HepG2 (cell line): ENCODE measurements at regions not wholly inside any gene's neighbourhood (a gene's known extent, or its start where the extent isn't known, plus 50 kb on each side); places are given as distances from the start of the nearest gene placed in this dataset.

ENCODE experiments used
- ATAC-seq: fragments of 200-7000 bp; cut with Tn5 transposase; 3 replicates; pipeline ENCODE4 v1.9.1; 2020; ENCODE audit warnings: mild to moderate bottlenecking, moderate library complexity
- BruUV-seq: library from RNA; stranded (reverse); fragments of 400-500 nt; replicated peaks from 2 replicates; lab custom pipeline; 2021; lab: Mats Ljungman, UMichigan
- CTCF ChIA-PET: fragments of 300-600 bp; formaldehyde crosslinking; extraction: SDS; loops from one replicate; lab custom pipeline; 2021; ENCODE audit warnings: low total read pairs, inconsistent platforms, low intra/inter-chr PET ratio; lab: Yijun Ruan, JAX
- POLR2A ChIA-PET: fragments of 350-600 bp; sonication (Branson Sonifier 250); formaldehyde crosslinking; loops from one replicate; lab custom pipeline; 2020; ENCODE audit warnings: antibody characterized with exemption, inconsistent platforms; lab: Yijun Ruan, JAX
- DNase-seq: peaks from one replicate; pipeline ENCODE4 v3.0.0-alpha.2; 2015; ENCODE audit warnings: low spot score
- FAIRE-seq: peaks from 3 replicates; lab custom pipeline; 2011; peaks lifted over from hg19 to GRCh38; lab: Jason Lieb, UNC
- H2AFZ ChIP-seq: one replicate; pipeline ENCODE4 v1.6.1; 2011; ENCODE audit warnings: low read length, inconsistent platforms
- H3K27ac ChIP-seq: fragments of 300-600 bp; 3 replicates; pipeline ENCODE4 v1.8.0; 2011; ENCODE audit warnings: mixed run types, mild to moderate bottlenecking, mixed read lengths, low read length, inconsistent platforms; ENCODE audit not compliant: insufficient read depth; ENCODE audit errors: extremely low read length
- H3K27me3 ChIP-seq, 2 experiments: fragments of 200-600 bp in 1 of 2; 2 replicates in 1 of 2; 3 replicates in 1 of 2; pipeline versions ENCODE4 v1.6.0 to v1.8.0; 2011; ENCODE audit warnings: low read length in 2 of 2, mild to moderate bottlenecking in 2 of 2, moderate library complexity in 2 of 2, inconsistent platforms in 1 of 2; ENCODE audit not compliant: insufficient read depth in 2 of 2, control insufficient read depth in 1 of 2
- H3K36me3 ChIP-seq, 2 experiments: fragments of 200-600 bp in 1 of 2; replicated peaks in 1 of 2; 2 replicates in 1 of 2; 3 replicates in 1 of 2; pipeline versions ENCODE4 v1.5.1 to v1.8.0; 2011; ENCODE audit warnings: low read length in 2 of 2, inconsistent platforms in 1 of 2; ENCODE audit not compliant: insufficient read depth in 2 of 2, control insufficient read depth in 1 of 2
- H3K4me1 ChIP-seq: 2 replicates; pipeline ENCODE4 v1.5.1; 2012; ENCODE audit warnings: low read length, inconsistent platforms; ENCODE audit not compliant: insufficient read depth
- H3K4me2 ChIP-seq: 2 replicates; pipeline ENCODE4 v1.6.0; 2011; ENCODE audit warnings: low read depth, low read length, inconsistent platforms
- H3K4me3 ChIP-seq, 3 experiments: fragments of 200-600 bp in 1 of 3; sonication (generic), shearing (Covaris generic) in 1 of 3; replicated peaks in 1 of 3; 2 replicates each; pipeline ENCODE4 v1.5.1; 2011 to 2016; ENCODE audit warnings: low read length in 3 of 3, inconsistent platforms in 2 of 3, low read depth in 2 of 3, mild to moderate bottlenecking in 2 of 3, control low read depth in 1 of 3, mixed read lengths in 1 of 3; ENCODE audit not compliant: insufficient read depth in 1 of 3
- H3K79me2 ChIP-seq: one replicate; pipeline ENCODE4 v1.6.1; 2011; ENCODE audit warnings: low read length, inconsistent platforms; ENCODE audit not compliant: insufficient read depth
- H3K9ac ChIP-seq: 2 replicates; pipeline ENCODE4 v1.6.0; 2011; ENCODE audit warnings: mild to moderate bottlenecking, low read depth, low read length, inconsistent platforms; ENCODE audit not compliant: insufficient read depth
- H3K9me3 ChIP-seq: 2 replicates; pipeline ENCODE4 v1.5.1; 2012; ENCODE audit warnings: mild to moderate bottlenecking, low read length
- H4K20me1 ChIP-seq: 2 replicates; pipeline ENCODE4 v1.6.0; 2011; ENCODE audit warnings: inconsistent platforms, mild to moderate bottlenecking, low read length, moderate library complexity; ENCODE audit not compliant: insufficient read depth
- DNMT3B ChIP-seq: conservative IDR thresholded peaks from 2 replicates; pipeline ENCODE4 v1.6.1; 2016; ENCODE audit warnings: missing biosample characterization, control low read depth
- KDM4B ChIP-seq: sonication (generic); formaldehyde crosslinking; IDR thresholded peaks from 2 replicates; pipeline ENCODE4 v1.4.0; 2020; ENCODE audit warnings: missing genetic modification reagents
- MED1 ChIP-seq: sonication (generic); formaldehyde crosslinking; IDR thresholded peaks from 2 replicates; pipeline ENCODE4 v1.4.0; 2020; ENCODE audit warnings: missing genetic modification reagents
- SIN3A ChIP-seq: IDR thresholded peaks from 2 replicates; pipeline ENCODE4 v1.6.1; 2011; ENCODE audit warnings: low read depth, mild to moderate bottlenecking, control low read depth, low read length, borderline replicate concordance
- ZFP36L1 ChIP-seq: sonication (generic); formaldehyde crosslinking; IDR thresholded peaks from 2 replicates; pipeline ENCODE4 v1.8.0; 2022; ENCODE audit warnings: mild to moderate bottlenecking, missing genetic modification reagents, moderate library complexity
- ZFP82 ChIP-seq: sonication (generic); formaldehyde crosslinking; IDR thresholded peaks from 2 replicates; pipeline ENCODE4 v1.5.1; 2020; ENCODE audit warnings: mild to moderate bottlenecking, missing genetic modification reagents, borderline replicate concordance
- ZNF251 ChIP-seq: sonication (generic); formaldehyde crosslinking; IDR thresholded peaks from 2 replicates; pipeline ENCODE4 v1.9.0; 2021; ENCODE audit warnings: mild to moderate bottlenecking, missing genetic modification reagents
- ZNF343 ChIP-seq: sonication (generic); formaldehyde crosslinking; IDR thresholded peaks from 2 replicates; pipeline ENCODE4 v1.4.0; 2020; ENCODE audit warnings: mild to moderate bottlenecking, missing genetic modification reagents
- ZNF652 ChIP-seq: IDR thresholded peaks from 2 replicates; pipeline ENCODE4 v1.6.1; 2016; ENCODE audit warnings: low read depth, borderline replicate concordance
- ZNF7 ChIP-seq: IDR thresholded peaks from 2 replicates; pipeline ENCODE4 v1.6.1; 2016; ENCODE audit warnings: missing biosample characterization, missing genetic modification reagents
- WGBS: methylation state at CpG from one replicate; pipeline ENCODE4 v1.1.6; 2017; ENCODE audit warnings: low lambda C conversion rate; 5-methylcytosine and 5-hydroxymethylcytosine counted together
- in situ Hi-C: cut with HindIII; loops from 2 replicates; pipeline ENCODE4 v1.10.0; 2017; ENCODE audit warnings: low pct_unique_long_range_greater_than_20kb; ENCODE audit not compliant: extremely low pct_ligation_motif_present
- intact Hi-C: fragments of 100-400 bp; cut with micrococcal nuclease; formaldehyde crosslinking; loops from one replicate; pipeline ENCODE4 v1.10.0; 2022; ENCODE audit not compliant: unreplicated experiment
- TF ChIP-seq, protein P1 (sequence below): sonication (generic); formaldehyde crosslinking; IDR thresholded peaks from 2 replicates; pipeline ENCODE4 v1.4.0; 2020; ENCODE audit warnings: mild to moderate bottlenecking, missing genetic modification reagents
- TF ChIP-seq, protein P2 (sequence below): sonication (generic); formaldehyde crosslinking; conservative IDR thresholded peaks from 2 replicates; pipeline ENCODE4 v1.8.0; 2022; ENCODE audit warnings: missing genetic modification reagents
- TF ChIP-seq, protein P3 (sequence below): sonication (generic); formaldehyde crosslinking; IDR thresholded peaks from one replicate; pipeline ENCODE4 v1.5.1; 2020; ENCODE audit warnings: mild to moderate bottlenecking, missing genetic modification reagents; ENCODE audit errors: not compliant biosample characterization

DNA sequence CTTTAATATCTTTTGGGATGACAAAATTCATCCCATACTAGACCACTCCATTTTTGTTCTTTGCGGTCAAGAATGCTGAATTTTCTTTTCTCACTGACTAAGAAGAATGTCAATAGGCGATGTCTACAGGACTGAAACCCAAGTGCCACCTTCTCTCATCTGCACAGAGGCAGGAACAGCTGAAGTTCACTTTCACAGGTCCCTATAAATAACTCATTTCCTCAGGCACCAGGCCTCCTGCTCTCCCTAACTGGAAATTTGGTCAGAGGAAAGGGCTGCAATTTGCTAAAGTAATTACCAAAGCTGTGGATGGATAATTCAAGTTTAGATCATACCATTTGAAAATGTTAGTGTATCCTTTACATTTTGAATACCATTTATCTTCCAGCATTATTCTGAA, 142.9 kb downstream of the DIRAS2 start (continued):
- TF ChIP-seq DNMT3B (CRISPR knock-in tag), result no peak
- TF ChIP-seq KDM4B (CRISPR knock-in tag), result no peak

DNA sequence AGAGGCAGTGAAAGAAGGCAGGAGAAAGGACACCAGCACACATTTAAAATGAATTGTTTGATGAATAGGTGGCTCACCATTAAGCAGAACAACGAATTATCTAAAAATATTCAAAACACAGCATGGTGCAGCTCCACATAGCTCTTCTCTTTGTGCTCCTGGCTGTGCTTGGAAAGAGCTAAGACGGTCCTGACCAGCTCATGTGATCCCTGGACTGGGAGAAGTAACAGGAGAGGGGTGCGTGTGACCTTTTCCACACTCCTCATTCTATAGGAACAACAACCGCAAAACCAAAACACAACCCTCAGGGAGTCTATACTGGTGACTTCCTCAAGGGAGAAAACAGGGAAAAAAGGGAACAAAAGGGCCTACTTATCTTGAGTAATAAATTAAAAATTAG, 140.5 kb downstream of the DIRAS2 start:
- H2AFZ ChIP-seq, result no peak overlapping the region
- no peaks in the 10 kb centered on the region; a peak in 1 of 5 replicates for H3K27me3 ChIP-seq
- in situ Hi-C loops (no loop called here), intact Hi-C loops (no loop called here)
- H3K4me3 ChIP-seq, result no peak overlapping the region
- no peaks in the 10 kb centered on the region for H3K9me3 ChIP-seq
- no peaks in the 10 kb centered on the region for H3K4me1 ChIP-seq
- 13% methylated on average over 4 of the region's 4 CpGs for WGBS
- no peaks in the 10 kb centered on the region for H4K20me1 ChIP-seq
- CTCF ChIA-PET, result no interaction called here
- no peak overlapping the region for H3K9ac ChIP-seq
- H3K4me2 ChIP-seq, result no peak overlapping the region
- POLR2A ChIA-PET, result no interaction called here
- no peak overlapping the region for H3K27ac ChIP-seq
- DNase-seq (no peak), FAIRE-seq (no peak), ATAC-seq (no peak)
- no TSS peak for BruUV-seq
- no peaks in the 10 kb centered on the region for H3K79me2 ChIP-seq
- no peaks in the 10 kb centered on the region for H3K36me3 ChIP-seq
- TF ChIP-seq ZFP82 (CRISPR knock-in tag) (no peak), ZNF251 (CRISPR knock-in tag) (no peak), ZFP36L1 (no peak), ZNF343 (CRISPR knock-in tag) (no peak), MED1 (CRISPR knock-in tag) (no peak), SIN3A (no peak), ZNF7 (CRISPR knock-in tag) (no peak), ZNF652 (CRISPR knock-in tag) (no peak)
- TF ChIP-seq, protein P1, sequence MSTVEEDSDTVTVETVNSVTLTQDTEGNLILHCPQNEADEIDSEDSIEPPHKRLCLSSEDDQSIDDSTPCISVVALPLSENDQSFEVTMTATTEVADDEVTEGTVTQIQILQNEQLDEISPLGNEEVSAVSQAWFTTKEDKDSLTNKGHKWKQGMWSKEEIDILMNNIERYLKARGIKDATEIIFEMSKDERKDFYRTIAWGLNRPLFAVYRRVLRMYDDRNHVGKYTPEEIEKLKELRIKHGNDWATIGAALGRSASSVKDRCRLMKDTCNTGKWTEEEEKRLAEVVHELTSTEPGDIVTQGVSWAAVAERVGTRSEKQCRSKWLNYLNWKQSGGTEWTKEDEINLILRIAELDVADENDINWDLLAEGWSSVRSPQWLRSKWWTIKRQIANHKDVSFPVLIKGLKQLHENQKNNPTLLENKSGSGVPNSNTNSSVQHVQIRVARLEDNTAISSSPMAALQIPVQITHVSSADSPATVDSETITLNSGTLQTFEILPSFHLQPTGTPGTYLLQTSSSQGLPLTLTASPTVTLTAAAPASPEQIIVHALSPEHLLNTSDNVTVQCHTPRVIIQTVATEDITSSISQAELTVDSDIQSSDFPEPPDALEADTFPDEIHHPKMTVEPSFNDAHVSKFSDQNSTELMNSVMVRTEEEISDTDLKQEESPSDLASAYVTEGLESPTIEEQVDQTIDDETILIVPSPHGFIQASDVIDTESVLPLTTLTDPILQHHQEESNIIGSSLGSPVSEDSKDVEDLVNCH (CRISPR knock-in tag), result no peak
- TF ChIP-seq, protein P2, sequence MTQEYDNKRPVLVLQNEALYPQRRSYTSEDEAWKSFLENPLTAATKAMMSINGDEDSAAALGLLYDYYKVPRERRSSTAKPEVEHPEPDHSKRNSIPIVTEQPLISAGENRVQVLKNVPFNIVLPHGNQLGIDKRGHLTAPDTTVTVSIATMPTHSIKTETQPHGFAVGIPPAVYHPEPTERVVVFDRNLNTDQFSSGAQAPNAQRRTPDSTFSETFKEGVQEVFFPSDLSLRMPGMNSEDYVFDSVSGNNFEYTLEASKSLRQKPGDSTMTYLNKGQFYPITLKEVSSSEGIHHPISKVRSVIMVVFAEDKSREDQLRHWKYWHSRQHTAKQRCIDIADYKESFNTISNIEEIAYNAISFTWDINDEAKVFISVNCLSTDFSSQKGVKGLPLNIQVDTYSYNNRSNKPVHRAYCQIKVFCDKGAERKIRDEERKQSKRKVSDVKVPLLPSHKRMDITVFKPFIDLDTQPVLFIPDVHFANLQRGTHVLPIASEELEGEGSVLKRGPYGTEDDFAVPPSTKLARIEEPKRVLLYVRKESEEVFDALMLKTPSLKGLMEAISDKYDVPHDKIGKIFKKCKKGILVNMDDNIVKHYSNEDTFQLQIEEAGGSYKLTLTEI (CRISPR knock-in tag), result no peak
- TF ChIP-seq, protein P3, sequence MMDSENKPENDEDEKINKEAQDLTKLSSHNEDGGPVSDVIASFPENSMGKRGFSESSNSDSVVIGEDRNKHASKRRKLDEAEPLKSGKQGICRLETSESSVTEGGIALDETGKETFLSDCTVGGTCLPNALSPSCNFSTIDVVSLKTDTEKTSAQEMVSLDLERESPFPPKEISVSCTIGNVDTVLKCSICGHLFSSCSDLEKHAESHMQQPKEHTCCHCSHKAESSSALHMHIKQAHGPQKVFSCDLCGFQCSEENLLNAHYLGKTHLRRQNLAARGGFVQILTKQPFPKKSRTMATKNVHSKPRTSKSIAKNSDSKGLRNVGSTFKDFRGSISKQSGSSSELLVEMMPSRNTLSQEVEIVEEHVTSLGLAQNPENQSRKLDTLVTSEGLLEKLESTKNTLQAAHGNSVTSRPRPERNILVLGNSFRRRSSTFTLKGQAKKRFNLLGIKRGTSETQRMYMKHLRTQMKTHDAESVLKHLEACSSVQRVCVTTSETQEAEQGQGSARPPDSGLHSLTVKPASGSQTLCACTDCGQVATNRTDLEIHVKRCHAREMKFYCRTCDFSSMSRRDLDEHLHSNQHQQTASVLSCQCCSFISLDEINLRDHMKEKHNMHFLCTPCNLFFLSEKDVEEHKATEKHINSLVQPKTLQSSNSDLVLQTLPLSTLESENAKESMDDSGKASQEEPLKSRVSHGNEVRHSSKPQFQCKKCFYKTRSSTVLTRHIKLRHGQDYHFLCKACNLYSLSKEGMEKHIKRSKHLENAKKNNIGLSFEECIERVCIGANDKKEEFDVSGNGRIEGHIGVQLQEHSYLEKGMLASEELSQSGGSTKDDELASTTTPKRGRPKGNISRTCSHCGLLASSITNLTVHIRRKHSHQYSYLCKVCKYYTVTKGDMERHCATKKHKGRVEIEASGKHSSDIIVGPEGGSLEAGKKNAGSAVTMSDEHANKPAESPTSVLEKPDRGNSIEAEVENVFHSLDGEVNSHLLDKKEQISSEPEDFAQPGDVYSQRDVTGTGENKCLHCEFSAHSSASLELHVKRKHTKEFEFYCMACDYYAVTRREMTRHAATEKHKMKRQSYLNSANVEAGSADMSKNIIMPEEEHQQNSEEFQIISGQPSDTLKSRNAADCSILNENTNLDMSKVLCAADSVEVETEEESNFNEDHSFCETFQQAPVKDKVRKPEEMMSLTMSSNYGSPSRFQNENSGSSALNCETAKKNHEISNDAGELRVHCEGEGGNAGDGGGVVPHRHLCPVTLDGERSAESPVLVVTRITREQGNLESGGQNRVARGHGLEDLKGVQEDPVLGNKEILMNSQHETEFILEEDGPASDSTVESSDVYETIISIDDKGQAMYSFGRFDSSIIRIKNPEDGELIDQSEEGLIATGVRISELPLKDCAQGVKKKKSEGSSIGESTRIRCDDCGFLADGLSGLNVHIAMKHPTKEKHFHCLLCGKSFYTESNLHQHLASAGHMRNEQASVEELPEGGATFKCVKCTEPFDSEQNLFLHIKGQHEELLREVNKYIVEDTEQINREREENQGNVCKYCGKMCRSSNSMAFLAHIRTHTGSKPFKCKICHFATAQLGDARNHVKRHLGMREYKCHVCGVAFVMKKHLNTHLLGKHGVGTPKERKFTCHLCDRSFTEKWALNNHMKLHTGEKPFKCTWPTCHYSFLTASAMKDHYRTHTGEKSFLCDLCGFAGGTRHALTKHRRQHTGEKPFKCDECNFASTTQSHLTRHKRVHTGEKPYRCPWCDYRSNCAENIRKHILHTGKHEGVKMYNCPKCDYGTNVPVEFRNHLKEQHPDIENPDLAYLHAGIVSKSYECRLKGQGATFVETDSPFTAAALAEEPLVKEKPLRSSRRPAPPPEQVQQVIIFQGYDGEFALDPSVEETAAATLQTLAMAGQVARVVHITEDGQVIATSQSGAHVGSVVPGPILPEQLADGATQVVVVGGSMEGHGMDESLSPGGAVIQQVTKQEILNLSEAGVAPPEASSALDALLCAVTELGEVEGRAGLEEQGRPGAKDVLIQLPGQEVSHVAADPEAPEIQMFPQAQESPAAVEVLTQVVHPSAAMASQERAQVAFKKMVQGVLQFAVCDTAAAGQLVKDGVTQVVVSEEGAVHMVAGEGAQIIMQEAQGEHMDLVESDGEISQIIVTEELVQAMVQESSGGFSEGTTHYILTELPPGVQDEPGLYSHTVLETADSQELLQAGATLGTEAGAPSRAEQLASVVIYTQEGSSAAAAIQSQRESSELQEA (CRISPR knock-in tag), result no peak
